ENCODE measurements at regions not wholly inside any gene's neighbourhood (a gene's known extent, or its start where the extent isn't known, plus 50 kb on each side); places are given as distances from the start of the nearest gene placed in this dataset.

DNA sequence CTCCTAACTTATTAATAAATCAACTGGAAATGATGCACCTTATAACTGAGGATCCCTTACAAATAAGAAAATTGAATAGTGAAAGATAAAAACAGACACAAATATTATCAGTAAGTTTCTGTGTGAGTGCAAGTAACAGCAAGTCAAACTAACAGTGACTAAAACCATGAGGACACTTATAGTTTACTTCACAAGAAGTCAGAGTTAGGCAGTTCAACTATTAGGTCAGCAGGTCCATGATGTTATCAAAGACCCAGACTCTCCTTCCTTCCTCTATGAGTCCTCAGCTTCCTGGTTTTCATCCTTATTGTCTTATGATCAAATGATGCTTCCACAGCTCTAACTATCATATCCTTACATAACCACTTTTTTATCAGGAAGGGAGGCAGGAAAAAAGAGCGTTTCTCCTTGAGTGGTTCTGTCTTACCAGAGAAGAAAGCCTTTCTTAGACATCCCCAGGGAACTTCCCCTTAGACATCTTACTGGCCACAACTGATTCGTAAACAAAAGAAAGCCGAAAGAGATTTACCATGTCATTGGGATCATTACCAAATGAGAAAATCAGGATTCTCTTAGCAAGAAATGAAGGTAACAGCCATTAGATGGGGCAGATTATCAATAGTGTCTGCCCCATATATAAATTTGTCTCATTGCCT lies 114.3 kb upstream of the LRFN2 start:
- no peaks in the 10 kb centered on the region for H3K36me3 ChIP-seq (ENCODE audit: control insufficient read depth, insufficient read depth, low read length)
- DNase-seq (ENCODE audit: extremely low read depth, insufficient read length): no peak
- no peak overlapping the region for H3K4me3 ChIP-seq (replicated peaks; ENCODE audit: low read depth, low read length)
- H3K27me3 ChIP-seq (replicated peaks; ENCODE audit: control insufficient read depth, insufficient read depth, low read length): peaks cover 4% of the 10 kb centered on the region
- TF ChIP-seq, protein P1, sequence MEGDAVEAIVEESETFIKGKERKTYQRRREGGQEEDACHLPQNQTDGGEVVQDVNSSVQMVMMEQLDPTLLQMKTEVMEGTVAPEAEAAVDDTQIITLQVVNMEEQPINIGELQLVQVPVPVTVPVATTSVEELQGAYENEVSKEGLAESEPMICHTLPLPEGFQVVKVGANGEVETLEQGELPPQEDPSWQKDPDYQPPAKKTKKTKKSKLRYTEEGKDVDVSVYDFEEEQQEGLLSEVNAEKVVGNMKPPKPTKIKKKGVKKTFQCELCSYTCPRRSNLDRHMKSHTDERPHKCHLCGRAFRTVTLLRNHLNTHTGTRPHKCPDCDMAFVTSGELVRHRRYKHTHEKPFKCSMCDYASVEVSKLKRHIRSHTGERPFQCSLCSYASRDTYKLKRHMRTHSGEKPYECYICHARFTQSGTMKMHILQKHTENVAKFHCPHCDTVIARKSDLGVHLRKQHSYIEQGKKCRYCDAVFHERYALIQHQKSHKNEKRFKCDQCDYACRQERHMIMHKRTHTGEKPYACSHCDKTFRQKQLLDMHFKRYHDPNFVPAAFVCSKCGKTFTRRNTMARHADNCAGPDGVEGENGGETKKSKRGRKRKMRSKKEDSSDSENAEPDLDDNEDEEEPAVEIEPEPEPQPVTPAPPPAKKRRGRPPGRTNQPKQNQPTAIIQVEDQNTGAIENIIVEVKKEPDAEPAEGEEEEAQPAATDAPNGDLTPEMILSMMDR (IDR thresholded peaks at IDR 0.05; ENCODE audit: insufficient read depth, low read length, poor library complexity, severe bottlenecking): no peak

DNA sequence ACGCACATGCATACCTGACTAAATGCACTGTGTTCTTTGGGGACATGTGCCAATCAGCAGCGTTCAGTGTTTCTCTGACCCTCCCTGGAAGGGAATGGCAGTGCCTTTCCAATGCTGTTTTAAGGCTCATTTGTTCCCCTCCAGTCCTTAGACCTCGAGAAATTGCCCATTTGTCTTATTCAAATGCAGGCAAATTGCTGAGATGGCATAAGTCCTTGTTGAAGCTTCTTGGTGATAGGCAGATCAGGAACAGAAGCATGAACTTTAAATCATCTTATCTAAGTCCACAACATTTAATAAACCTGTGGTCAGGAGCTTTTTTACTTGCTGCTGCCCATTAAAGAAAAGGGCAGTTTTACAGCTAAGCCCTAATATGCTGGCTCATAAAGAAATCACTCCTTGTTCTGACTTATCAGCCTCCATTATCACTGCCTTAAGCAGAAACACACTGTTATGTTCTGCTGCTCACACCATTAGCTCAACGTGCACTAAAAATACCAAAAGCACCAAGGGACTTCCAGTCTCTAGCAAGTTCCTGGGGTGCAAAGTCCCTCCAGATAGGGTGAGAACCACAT lies 112.9 kb upstream of the LRFN2 start:
- peaks cover 4% of the 10 kb centered on the region for H3K27me3 ChIP-seq (replicated peaks; ENCODE audit: control insufficient read depth, insufficient read depth, low read length)
- TF ChIP-seq, protein P1 (IDR thresholded peaks at IDR 0.05; ENCODE audit: insufficient read depth, low read length, poor library complexity, severe bottlenecking): no peak
- no peak for DNase-seq (ENCODE audit: extremely low read depth, insufficient read length)
- H3K36me3 ChIP-seq (ENCODE audit: control insufficient read depth, insufficient read depth, low read length): no peaks in the 10 kb centered on the region
- no peak overlapping the region for H3K4me3 ChIP-seq (replicated peaks; ENCODE audit: low read depth, low read length)

DNA sequence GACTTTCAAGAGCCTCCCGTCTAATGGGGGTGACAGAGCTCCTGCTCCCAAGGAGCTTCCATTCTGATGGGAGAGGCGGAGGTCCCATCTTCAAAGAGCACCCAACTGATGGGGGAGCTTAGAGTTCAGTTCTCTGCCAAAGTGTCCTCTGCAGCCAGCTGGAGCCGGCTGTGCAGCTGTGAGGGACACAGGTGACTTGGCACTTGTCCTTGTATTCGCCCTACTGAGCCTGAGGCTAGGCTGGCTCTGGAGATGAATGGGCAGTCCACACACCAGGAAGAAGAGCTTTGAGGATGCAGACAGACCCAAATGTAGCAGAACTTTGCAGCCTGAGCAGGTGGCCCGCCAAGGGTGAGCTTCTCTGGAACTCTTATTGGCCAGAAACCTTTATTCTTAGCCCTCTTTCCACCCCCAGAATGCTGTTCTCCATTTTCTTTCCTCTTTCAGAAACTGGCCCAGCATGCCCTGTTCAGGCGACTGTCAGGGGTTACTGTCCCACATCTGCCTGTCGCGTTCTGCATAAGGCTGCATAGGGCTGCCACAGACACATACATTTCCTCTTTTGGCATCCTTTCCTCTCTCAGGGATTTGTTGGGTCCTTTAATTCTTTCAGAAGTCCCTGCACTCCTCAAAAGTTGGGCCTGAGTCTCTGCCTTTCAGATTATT lies 108.7 kb upstream of the LRFN2 start:
- Histone ChIP-seq H3K36me3 (ENCODE audit: control insufficient read depth, insufficient read depth, low read length) (no peaks in the 10 kb centered on the region), H3K4me3 (replicated peaks; ENCODE audit: low read depth, low read length) (no peak overlapping the region), H3K27me3 (replicated peaks; ENCODE audit: control insufficient read depth, insufficient read depth, low read length) (peaks cover 4% of the 10 kb centered on the region)
- no peak for DNase-seq (ENCODE audit: extremely low read depth, insufficient read length)
- TF ChIP-seq, protein P1 (IDR thresholded peaks at IDR 0.05; ENCODE audit: insufficient read depth, low read length, poor library complexity, severe bottlenecking): no peak

DNA sequence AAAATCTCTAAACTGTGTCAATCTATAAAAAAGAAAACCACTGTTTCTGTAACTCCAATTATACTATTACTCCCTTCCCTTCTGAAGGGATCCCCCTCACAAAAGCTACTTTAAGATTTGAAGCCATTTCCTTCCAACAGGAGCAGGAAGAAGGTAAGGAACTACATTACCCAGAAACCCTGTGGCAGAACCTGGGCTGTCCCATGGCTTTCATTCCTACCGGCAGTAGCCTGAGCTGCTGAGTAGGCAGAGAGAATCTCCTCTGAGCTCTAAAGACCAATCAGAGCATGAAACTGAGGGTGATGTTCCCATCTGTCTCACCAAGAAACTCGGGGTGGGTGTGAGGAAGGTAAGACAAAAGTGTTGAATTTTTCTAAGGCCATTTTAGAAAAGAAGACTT lies 108.0 kb upstream of the LRFN2 start:
- TF ChIP-seq, protein P1 (IDR thresholded peaks at IDR 0.05; ENCODE audit: insufficient read depth, low read length, poor library complexity, severe bottlenecking): no peak
- no peak overlapping the region for H3K4me3 ChIP-seq (replicated peaks; ENCODE audit: low read depth, low read length)
- DNase-seq (ENCODE audit: extremely low read depth, insufficient read length): no peak
- no peaks in the 10 kb centered on the region for H3K36me3 ChIP-seq (ENCODE audit: control insufficient read depth, insufficient read depth, low read length)
- H3K27me3 ChIP-seq (replicated peaks; ENCODE audit: control insufficient read depth, insufficient read depth, low read length): peaks cover 4% of the 10 kb centered on the region

DNA sequence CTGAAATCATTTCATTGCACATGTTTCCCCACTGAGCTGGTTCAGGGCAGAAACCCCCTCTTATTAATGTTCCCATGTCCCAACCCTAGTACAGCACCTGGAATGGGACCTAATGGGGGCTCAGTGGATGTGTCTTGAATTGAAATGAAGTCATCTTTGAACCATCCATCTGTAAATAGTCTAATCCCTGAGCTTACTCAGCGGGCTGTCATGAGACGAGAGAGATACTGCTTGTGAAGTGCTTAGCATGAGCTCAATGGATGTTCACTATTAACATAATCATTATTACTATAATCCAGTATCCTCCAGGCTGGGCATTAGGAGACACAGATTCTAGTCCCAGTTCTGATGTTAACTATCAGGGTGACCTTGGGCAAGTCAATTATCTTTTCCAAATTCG lies 106.6 kb upstream of the LRFN2 start:
- Histone ChIP-seq H3K4me3 (replicated peaks; ENCODE audit: low read depth, low read length) (no peak overlapping the region), H3K27me3 (replicated peaks; ENCODE audit: control insufficient read depth, insufficient read depth, low read length) (peaks cover 3% of the 10 kb centered on the region), H3K36me3 (ENCODE audit: control insufficient read depth, insufficient read depth, low read length) (no peaks in the 10 kb centered on the region)
- no peak for DNase-seq (ENCODE audit: extremely low read depth, insufficient read length)
- TF ChIP-seq, protein P1 (IDR thresholded peaks at IDR 0.05; ENCODE audit: insufficient read depth, low read length, poor library complexity, severe bottlenecking): no peak

All from GM06990 (cell line).